ENCODE measurements at regions not wholly inside any gene's neighbourhood (a gene's known extent, or its start where the extent isn't known, plus 50 kb on each side); places are given as distances from the start of the nearest gene placed in this dataset.

GRCh38 chr3:73813291-73813690, 188.6 kb upstream of the PDZRN3 start:
- no peak overlapping the region for H3K4me3 ChIP-seq (ENCODE audit: low read length)
- peak overlapping the region; percentile 20 for H3K4me2 ChIP-seq (ENCODE audit: low read length)
- no peaks in the 10 kb centered on the region for H3K27me3 ChIP-seq (ENCODE audit: control insufficient read depth, insufficient read depth, low read length)
- H3K36me3 ChIP-seq (ENCODE audit: insufficient read depth, low read length) = no peaks in the 10 kb centered on the region
- H3K9ac ChIP-seq (ENCODE audit: low read depth, low read length) = no peak overlapping the region
- no peaks in the 10 kb centered on the region for H3K9me3 ChIP-seq (replicated peaks; ENCODE audit: low read length)
- H3K4me1 ChIP-seq (ENCODE audit: control insufficient read depth, insufficient read depth, low read length) = peaks cover 10% of the 10 kb centered on the region

GRCh38 chr3:73812054-73812453, 187.3 kb upstream of the PDZRN3 start:
- H3K9ac ChIP-seq (ENCODE audit: low read depth, low read length) = no peak overlapping the region
- no peak overlapping the region for H3K4me2 ChIP-seq (ENCODE audit: low read length)
- no peaks in the 10 kb centered on the region for H3K27me3 ChIP-seq (ENCODE audit: control insufficient read depth, insufficient read depth, low read length)
- no peaks in the 10 kb centered on the region for H3K36me3 ChIP-seq (ENCODE audit: insufficient read depth, low read length)
- H3K9me3 ChIP-seq (replicated peaks; ENCODE audit: low read length) = no peaks in the 10 kb centered on the region
- H3K4me3 ChIP-seq (ENCODE audit: low read length) = no peak overlapping the region
- peaks cover 10% of the 10 kb centered on the region for H3K4me1 ChIP-seq (ENCODE audit: control insufficient read depth, insufficient read depth, low read length)

- Histone ChIP-seq H3K36me3 (ENCODE audit: insufficient read depth, low read length) (no peaks in the 10 kb centered on the region), H3K4me3 (ENCODE audit: low read length) (no peak overlapping the region), H3K4me1 (ENCODE audit: control insufficient read depth, insufficient read depth, low read length) (peaks cover 10% of the 10 kb centered on the region), H3K27me3 (ENCODE audit: control insufficient read depth, insufficient read depth, low read length) (no peaks in the 10 kb centered on the region), H3K9me3 (replicated peaks; ENCODE audit: low read length) (no peaks in the 10 kb centered on the region), H3K9ac (ENCODE audit: low read depth, low read length) (no peak overlapping the region), H3K4me2 (ENCODE audit: low read length) (no peak overlapping the region)
These were observed 184.2 kb upstream of the PDZRN3 start for GRCh38 chr3:73808862-73809509.

GRCh38 chr3:73805435-73805834, 180.7 kb upstream of the PDZRN3 start:
- Histone ChIP-seq H3K9me3 (replicated peaks; ENCODE audit: low read length) (no peaks in the 10 kb centered on the region), H3K9ac (ENCODE audit: low read depth, low read length) (no peak overlapping the region), H3K4me1 (ENCODE audit: control insufficient read depth, insufficient read depth, low read length) (peaks cover 18% of the 10 kb centered on the region), H3K27me3 (ENCODE audit: control insufficient read depth, insufficient read depth, low read length) (no peaks in the 10 kb centered on the region), H3K4me3 (ENCODE audit: low read length) (no peak overlapping the region), H3K4me2 (ENCODE audit: low read length) (no peak overlapping the region), H3K36me3 (ENCODE audit: insufficient read depth, low read length) (no peaks in the 10 kb centered on the region)

GRCh38 chr3:73804204-73804603, 179.5 kb upstream of the PDZRN3 start:
- Histone ChIP-seq H3K9me3 (replicated peaks; ENCODE audit: low read length) (no peaks in the 10 kb centered on the region), H3K4me3 (ENCODE audit: low read length) (no peak overlapping the region), H3K36me3 (ENCODE audit: insufficient read depth, low read length) (no peaks in the 10 kb centered on the region), H3K9ac (ENCODE audit: low read depth, low read length) (no peak overlapping the region), H3K4me2 (ENCODE audit: low read length) (no peak overlapping the region), H3K27me3 (ENCODE audit: control insufficient read depth, insufficient read depth, low read length) (no peaks in the 10 kb centered on the region), H3K4me1 (ENCODE audit: control insufficient read depth, insufficient read depth, low read length) (peaks cover 18% of the 10 kb centered on the region)

- Histone ChIP-seq H3K4me1 (ENCODE audit: control insufficient read depth, insufficient read depth, low read length) (peaks cover 18% of the 10 kb centered on the region), H3K36me3 (ENCODE audit: insufficient read depth, low read length) (no peaks in the 10 kb centered on the region), H3K4me3 (ENCODE audit: low read length) (no peak overlapping the region)
These were observed 176.7 kb upstream of the PDZRN3 start for GRCh38 chr3:73801444-73801843.

GRCh38 chr3:73797311-73797710, 172.6 kb upstream of the PDZRN3 start:
- H3K27me3 ChIP-seq (ENCODE audit: control insufficient read depth, insufficient read depth, low read length) = no peaks in the 10 kb centered on the region
- no peak overlapping the region for H3K4me3 ChIP-seq (ENCODE audit: low read length)
- H3K9me3 ChIP-seq (replicated peaks; ENCODE audit: low read length) = no peaks in the 10 kb centered on the region
- H3K36me3 ChIP-seq (ENCODE audit: insufficient read depth, low read length) = no peaks in the 10 kb centered on the region
- H3K9ac ChIP-seq (ENCODE audit: low read depth, low read length) = no peak overlapping the region
- no peak overlapping the region for H3K4me2 ChIP-seq (ENCODE audit: low read length)
- H3K4me1 ChIP-seq (ENCODE audit: control insufficient read depth, insufficient read depth, low read length) = peaks cover 18% of the 10 kb centered on the region

More at GRCh38 chr3:73801444-73801843, 176.7 kb upstream of the PDZRN3 start:
- no peaks in the 10 kb centered on the region for H3K9me3 ChIP-seq (replicated peaks; ENCODE audit: low read length)
- H3K9ac ChIP-seq (ENCODE audit: low read depth, low read length) = no peak overlapping the region
- H3K4me2 ChIP-seq (ENCODE audit: low read length) = peak overlapping the region; percentile 44
- no peaks in the 10 kb centered on the region for H3K27me3 ChIP-seq (ENCODE audit: control insufficient read depth, insufficient read depth, low read length)

- H3K9me3 ChIP-seq (replicated peaks; ENCODE audit: low read length) = no peaks in the 10 kb centered on the region
- H3K27me3 ChIP-seq (ENCODE audit: control insufficient read depth, insufficient read depth, low read length) = no peaks in the 10 kb centered on the region
- no peak overlapping the region for H3K9ac ChIP-seq (ENCODE audit: low read depth, low read length)
- peaks cover 8% of the 10 kb centered on the region for H3K4me1 ChIP-seq (ENCODE audit: control insufficient read depth, insufficient read depth, low read length)
- no peaks in the 10 kb centered on the region for H3K36me3 ChIP-seq (ENCODE audit: insufficient read depth, low read length)
- H3K4me2 ChIP-seq (ENCODE audit: low read length) = no peak overlapping the region
- H3K4me3 ChIP-seq (ENCODE audit: low read length) = no peak overlapping the region
These were observed 171.6 kb upstream of the PDZRN3 start for GRCh38 chr3:73796382-73796781.

GRCh38 chr3:73791356-73791755, 166.6 kb upstream of the PDZRN3 start:
- no peak overlapping the region for H3K4me2 ChIP-seq (ENCODE audit: low read length)
- H3K4me3 ChIP-seq (ENCODE audit: low read length) = no peak overlapping the region
- H3K9ac ChIP-seq (ENCODE audit: low read depth, low read length) = no peak overlapping the region
- H3K36me3 ChIP-seq (ENCODE audit: insufficient read depth, low read length) = no peaks in the 10 kb centered on the region
- H3K4me1 ChIP-seq (ENCODE audit: control insufficient read depth, insufficient read depth, low read length) = peaks cover 15% of the 10 kb centered on the region
- H3K27me3 ChIP-seq (ENCODE audit: control insufficient read depth, insufficient read depth, low read length) = no peaks in the 10 kb centered on the region
- no peaks in the 10 kb centered on the region for H3K9me3 ChIP-seq (replicated peaks; ENCODE audit: low read length)

- Histone ChIP-seq H3K9me3 (replicated peaks; ENCODE audit: low read length) (no peaks in the 10 kb centered on the region), H3K4me2 (ENCODE audit: low read length) (no peak overlapping the region), H3K36me3 (ENCODE audit: insufficient read depth, low read length) (no peaks in the 10 kb centered on the region)
These were observed 165.2 kb upstream of the PDZRN3 start for GRCh38 chr3:73789825-73790444.

GRCh38 chr3:73787620-73788019, 162.9 kb upstream of the PDZRN3 start:
- Histone ChIP-seq H3K27me3 (ENCODE audit: control insufficient read depth, insufficient read depth, low read length) (no peaks in the 10 kb centered on the region), H3K36me3 (ENCODE audit: insufficient read depth, low read length) (no peaks in the 10 kb centered on the region), H3K9ac (ENCODE audit: low read depth, low read length) (peak overlapping the region; percentile 68), H3K9me3 (replicated peaks; ENCODE audit: low read length) (no peaks in the 10 kb centered on the region), H3K4me1 (ENCODE audit: control insufficient read depth, insufficient read depth, low read length) (peaks cover 35% of the 10 kb centered on the region), H3K4me2 (ENCODE audit: low read length) (no peak overlapping the region), H3K4me3 (ENCODE audit: low read length) (no peak overlapping the region)

More at GRCh38 chr3:73789825-73790444, 165.2 kb upstream of the PDZRN3 start:
- Histone ChIP-seq H3K4me3 (ENCODE audit: low read length) (no peak overlapping the region), H3K27me3 (ENCODE audit: control insufficient read depth, insufficient read depth, low read length) (no peaks in the 10 kb centered on the region), H3K9ac (ENCODE audit: low read depth, low read length) (no peak overlapping the region), H3K4me1 (ENCODE audit: control insufficient read depth, insufficient read depth, low read length) (peaks cover 27% of the 10 kb centered on the region)

GRCh38 chr3:73786998-73787397, 162.3 kb upstream of the PDZRN3 start:
- Histone ChIP-seq H3K27me3 (ENCODE audit: control insufficient read depth, insufficient read depth, low read length) (no peaks in the 10 kb centered on the region), H3K9me3 (replicated peaks; ENCODE audit: low read length) (no peaks in the 10 kb centered on the region), H3K4me2 (ENCODE audit: low read length) (peak overlapping the region; percentile 67), H3K36me3 (ENCODE audit: insufficient read depth, low read length) (no peaks in the 10 kb centered on the region), H3K4me1 (ENCODE audit: control insufficient read depth, insufficient read depth, low read length) (peaks cover 35% of the 10 kb centered on the region), H3K9ac (ENCODE audit: low read depth, low read length) (peak overlapping the region; percentile 68), H3K4me3 (ENCODE audit: low read length) (peak overlapping the region; percentile 45)
